ENCODE measurements at regions not wholly inside any gene's neighbourhood (a gene's known extent, or its start where the extent isn't known, plus 50 kb on each side); places are given as distances from the start of the nearest gene placed in this dataset.

GRCh38 chr18:37717656-37718055 lies 152.1 kb upstream of the CELF4 start:
- DNase-seq (ENCODE audit: low read depth), result no peak

DNA sequence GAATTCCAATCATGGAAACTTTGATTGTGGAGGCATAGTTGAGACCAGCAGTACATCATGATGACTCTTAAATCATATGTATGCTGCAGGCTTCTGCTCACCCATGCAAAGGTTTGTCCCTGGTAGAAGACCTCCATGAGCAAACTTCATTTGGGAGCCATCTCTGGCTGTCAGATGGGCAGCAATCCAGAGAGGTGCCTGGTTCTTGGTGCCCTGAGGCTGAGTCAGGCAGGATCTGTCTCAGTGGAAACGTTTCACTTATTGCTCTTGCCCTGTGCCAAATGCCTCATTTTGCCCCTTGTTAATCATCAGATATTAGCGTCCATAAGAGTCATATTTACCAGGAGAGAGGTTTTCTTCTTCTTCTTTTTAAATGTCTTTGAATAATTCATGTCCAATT lies 151.5 kb upstream of the CELF4 start:
- DNase-seq (ENCODE audit: low read depth), result no peak

- DNase-seq (ENCODE audit: low read depth), result no peak
Measured at GRCh38 chr18:37716106-37716735, 150.6 kb upstream of the CELF4 start.

GRCh38 chr18:37714691-37715090 lies 149.1 kb upstream of the CELF4 start:
- DNase-seq (ENCODE audit: low read depth), result no peak

DNA sequence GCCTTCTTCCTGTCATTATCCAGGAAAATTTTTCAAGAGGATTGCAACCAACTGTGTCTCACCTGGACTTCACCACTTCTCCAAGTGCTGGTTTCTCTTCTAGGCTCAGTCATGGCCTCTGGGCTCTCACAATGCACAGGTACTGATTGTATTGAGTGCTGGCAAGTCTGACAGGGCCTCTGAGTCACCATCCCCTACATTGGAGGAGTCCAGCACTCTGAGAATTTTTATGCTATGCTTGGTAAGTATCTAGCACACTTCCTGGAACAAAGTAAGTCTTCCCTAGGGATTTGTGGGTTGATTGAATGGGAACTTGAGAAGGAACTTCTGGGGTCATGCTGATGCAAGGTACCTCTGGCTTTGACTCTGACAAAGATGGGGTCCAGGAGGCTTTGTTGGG lies 147.2 kb upstream of the CELF4 start:
- DNase-seq (ENCODE audit: low read depth), result no peak

DNA sequence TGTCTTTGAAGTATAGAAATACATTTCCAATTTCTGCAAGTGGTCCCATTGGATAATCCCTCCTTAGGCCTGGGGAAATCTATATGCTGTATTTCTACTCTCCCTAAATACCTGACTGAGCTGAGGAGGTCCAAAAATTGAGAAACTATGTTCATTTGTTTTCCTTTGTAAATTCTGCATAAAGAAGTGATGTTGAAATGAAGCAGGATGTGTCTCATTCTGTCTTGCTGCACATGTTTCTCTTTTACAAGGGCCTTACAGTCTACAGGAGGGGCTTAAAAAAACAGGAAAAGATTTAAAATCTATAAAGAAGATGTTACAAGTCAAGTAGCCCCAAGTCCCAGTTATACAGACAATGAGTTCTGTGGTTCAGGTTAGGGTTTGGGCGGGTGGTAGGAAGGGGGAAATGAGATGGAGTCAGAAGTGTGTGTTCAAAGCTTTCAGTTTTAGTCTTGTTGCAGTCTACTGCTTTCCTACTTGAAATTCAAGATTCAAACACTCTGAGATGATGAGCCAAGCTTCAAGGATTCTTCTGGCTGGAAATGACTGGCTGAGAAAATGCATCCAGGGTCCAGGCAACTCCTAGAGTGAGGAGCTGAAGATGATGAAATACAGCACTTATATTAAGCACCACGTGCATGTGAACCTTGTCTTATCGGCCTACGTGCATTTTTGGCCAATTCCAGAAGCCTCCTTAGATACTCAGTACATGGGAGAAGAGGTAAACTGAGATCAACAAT lies 146.3 kb upstream of the CELF4 start:
- no peak for DNase-seq (ENCODE audit: low read depth)

GRCh38 chr18:37710726-37711125 lies 145.1 kb upstream of the CELF4 start:
- DNase-seq (ENCODE audit: low read depth), result no peak

GRCh38 chr18:37709740-37710139 lies 144.1 kb upstream of the CELF4 start:
- no peak for DNase-seq (ENCODE audit: low read depth)

- no peak for DNase-seq (ENCODE audit: low read depth)
Measured at GRCh38 chr18:37705016-37705415, 139.4 kb upstream of the CELF4 start.

GRCh38 chr18:37702841-37703240 lies 137.2 kb upstream of the CELF4 start:
- DNase-seq (ENCODE audit: low read depth), result no peak

DNA sequence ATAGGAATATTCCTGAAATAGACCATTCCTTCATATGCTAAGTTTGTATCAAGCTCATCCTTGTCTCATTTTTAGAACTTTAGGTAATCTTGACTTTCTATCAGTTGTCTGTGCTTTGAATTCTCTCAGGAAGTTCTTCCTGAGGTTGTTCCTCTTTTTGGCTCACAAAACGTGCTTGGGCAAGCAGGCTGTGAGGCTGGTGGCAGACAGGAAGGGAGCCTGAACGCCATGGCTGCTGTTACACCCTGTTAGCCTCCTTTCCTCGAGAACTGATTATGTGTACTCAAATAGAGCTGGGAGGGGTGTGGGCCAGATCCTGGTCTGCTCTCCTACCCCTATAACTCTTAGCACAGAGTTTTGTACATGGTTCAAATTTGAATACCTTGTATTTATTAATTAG lies 136.4 kb upstream of the CELF4 start:
- DNase-seq (ENCODE audit: low read depth), result no peak

- no peak for DNase-seq (ENCODE audit: low read depth)
Measured at GRCh38 chr18:37698508-37699040, 133.0 kb upstream of the CELF4 start.

DNA sequence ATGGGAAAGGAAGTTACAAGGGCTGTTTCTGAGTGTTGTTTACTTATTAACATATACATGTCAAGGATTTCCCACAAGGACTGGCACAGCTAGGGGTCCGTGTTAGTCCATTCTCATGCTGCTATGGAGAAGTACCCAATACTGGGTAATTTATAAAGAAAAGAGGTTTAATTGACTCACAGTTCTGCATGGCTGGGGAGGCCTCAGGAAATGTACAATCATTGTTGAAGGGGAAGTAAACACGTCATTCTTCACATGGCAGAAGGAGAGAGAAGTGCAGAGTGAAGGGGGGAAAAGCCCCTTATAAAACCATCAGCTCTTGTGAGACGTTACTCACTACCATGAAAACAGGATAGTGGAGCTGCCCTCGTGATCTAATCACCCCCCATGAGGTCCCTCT lies 128.9 kb upstream of the CELF4 start:
- DNase-seq (ENCODE audit: low read depth), result no peak

DNA sequence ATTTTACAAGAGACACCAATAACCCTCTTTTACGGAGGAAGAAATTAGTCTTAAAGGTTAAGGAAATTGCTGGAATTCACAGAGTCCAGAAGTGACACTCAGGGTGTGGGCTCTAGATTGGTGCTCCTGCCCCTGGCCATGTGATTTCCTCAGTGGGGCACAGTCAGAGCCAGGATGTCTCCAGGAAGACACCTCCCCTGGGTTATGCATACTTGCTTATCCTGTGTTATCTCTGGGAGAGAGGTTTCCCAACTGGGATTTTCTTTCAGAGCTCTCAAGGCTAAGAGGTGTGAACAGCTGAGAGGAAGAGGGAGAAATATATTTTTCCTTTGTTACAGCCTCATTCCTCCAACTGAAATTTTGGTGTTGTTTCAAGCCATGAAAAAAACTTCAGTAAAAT lies 125.6 kb upstream of the CELF4 start:
- no peak for DNase-seq (ENCODE audit: low read depth)

- DNase-seq (ENCODE audit: low read depth), result no peak
Measured at GRCh38 chr18:37689841-37690240, 124.2 kb upstream of the CELF4 start.

DNA sequence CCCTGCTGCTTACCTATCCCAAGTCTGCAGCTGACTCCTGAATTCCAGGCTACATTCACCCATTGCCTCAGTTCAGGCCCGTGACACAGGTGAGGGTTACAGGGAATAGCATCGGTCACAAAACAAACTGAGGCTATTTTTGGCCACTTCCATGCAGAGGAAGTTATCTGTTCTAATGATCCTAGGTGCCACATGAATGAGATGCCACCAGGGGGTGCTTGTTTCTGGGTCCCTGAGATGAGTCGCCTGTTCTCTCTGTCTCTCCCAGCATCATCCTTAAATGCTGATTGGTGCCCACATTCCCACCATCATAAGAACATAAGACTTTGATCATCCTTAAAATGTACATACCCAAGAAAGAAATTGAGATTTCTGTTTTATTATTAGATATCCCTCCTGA lies 119.0 kb upstream of the CELF4 start:
- DNase-seq (ENCODE audit: low read depth), result no peak

- DNase-seq (ENCODE audit: low read depth), result no peak
Measured at GRCh38 chr18:37684183-37684582, 118.6 kb upstream of the CELF4 start.

- DNase-seq (ENCODE audit: low read depth), result no peak
Measured at GRCh38 chr18:37680911-37681310, 115.3 kb upstream of the CELF4 start.

- no peak for DNase-seq (ENCODE audit: low read depth)
Measured at GRCh38 chr18:37676276-37676675, 110.7 kb upstream of the CELF4 start.

DNA sequence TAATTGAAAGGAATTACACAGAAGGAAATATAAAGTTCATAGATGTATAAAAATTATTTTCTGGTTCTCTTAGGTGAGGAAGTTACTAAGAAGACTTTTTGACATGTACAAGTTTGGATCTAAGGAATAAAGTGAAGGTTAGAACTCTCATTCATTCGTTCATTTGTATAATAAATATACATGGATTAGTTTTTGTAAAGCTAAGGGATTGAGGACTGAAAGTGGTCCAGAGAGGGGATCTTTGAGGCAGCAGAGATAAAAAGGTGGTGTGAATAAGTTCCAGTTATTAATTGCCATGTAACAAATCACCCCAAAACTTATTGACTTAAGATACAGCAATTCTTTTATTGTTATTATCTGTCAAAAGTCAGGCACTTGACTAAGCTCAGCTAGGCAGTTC lies 110.1 kb upstream of the CELF4 start:
- no peak for DNase-seq (ENCODE audit: low read depth)

DNA sequence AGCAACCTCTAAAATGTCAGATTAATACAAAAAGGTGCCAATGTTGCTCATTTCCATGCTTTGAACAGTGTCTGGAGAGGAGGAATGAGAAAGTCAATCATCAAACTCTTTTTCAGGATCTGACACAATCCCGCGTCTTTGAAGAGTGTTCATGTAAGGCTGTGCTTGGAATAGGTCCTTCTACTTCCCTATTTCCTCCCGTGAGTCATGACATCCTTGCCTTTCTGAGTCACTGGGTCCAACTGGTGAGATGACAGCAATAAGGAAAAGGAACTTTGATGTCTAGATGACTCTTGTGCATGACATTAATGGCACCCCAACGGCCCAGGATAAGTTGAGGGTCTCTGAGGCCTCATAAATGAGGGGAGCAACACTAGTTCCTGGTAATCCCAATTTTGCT lies 109.0 kb upstream of the CELF4 start:
- no peak for DNase-seq (ENCODE audit: low read depth)

DNA sequence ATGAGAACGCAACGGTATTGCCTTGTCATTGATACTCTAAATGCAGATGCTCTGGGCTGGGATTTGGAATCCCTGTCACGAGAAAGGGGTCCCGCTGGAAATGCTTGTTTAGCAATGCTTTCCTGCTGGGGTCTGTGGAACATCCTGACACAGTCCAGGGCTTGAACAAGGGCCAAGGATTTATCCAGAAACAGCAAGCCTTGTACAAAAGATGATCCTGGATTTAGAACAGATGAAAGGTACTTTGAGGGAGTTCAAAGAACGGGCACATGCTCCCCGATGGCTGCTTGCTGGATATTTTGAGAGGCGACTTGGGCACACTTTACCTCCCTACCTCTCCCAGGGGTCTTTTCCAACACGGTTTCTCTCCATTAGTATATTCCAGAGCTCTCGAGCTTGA lies 108.1 kb upstream of the CELF4 start:
- DNase-seq (ENCODE audit: low read depth), result no peak

DNA sequence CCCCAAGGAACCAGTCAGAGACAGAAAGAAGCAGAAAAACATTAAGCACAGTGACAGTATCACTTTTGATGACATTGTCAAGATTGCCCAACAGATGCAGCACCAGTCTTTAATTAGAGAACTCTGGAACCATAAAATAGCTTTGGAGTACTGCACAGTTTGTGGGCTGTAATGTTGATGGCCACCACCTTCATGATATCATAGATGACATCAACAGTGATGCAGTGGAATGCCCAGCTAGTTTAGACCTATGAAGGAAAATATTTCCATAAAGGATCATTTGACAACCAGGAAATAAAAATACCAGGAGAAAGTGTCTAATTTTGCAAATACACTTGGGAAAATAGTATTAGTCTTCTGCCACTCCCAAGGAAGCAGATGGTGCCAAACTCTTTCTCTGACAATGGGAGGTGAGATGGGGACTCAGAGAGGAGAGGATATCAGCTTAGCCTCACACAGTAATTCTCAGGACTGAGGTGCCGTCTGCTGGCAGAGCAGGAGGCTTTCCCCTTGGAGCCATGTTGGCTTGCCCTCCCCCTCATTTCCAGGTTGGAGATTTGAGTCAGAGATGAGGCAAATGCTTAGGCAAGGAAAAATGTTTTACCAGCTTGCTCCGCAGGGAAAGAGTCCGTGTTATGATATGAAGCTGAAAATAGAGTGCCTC lies 107.5 kb upstream of the CELF4 start:
- DNase-seq (ENCODE audit: low read depth), result no peak

Data from stimulated activated CD4-positive, alpha-beta T cell treated with anti-CD3 and anti-CD28 coated beads, Interleukin-2, amount 100 ng/mL, for 4 hours (primary cell).